ENCODE measurements at regions not wholly inside any gene's neighbourhood (a gene's known extent, or its start where the extent isn't known, plus 50 kb on each side); places are given as distances from the start of the nearest gene placed in this dataset.

DNA sequence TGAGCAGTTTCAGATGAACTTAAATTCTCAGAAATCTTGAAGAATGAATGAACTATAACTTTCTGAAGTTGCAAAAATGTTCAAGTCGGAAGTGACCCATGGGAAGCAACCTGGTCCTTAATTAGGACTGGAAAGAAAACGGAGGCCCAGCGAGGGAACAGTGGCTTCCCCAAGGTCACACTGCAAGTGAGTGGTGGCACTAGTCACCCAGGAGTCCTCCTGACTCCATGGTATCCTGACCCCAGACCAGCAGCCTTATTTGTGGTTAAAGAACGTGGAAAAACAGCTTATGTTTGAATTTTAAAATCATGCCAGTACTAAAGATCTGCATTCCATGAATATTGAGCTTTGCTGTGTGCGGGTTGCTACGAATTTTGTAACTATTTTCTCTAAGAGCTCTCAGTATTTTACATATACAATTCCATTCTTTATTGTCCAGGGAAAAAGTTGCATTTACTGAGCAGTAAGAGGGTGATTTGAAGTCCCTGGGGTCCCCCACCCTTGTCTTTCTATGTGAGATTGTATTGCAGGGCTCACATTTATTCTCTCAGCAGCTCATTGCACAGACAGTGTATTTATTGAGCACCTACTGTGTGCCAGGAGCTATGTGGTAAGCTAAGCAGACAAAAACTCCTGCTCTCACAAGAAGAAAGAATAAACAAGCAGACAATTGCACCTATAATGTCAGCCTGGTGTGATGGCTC, 61.6 kb upstream of the ATP5PO start:
- Histone ChIP-seq H3K36me3 (ENCODE audit: control insufficient read depth in 1 of 2, insufficient read depth in 2 of 2, low read length in 1 of 2) (no peaks in the 10 kb centered on the region), H3K4me1 (ENCODE audit: control insufficient read depth in 1 of 2, insufficient read depth in 2 of 2, low read length in 2 of 2) (peaks cover 0 to 14% of the 10 kb centered on the region in 2 donors), H3K9me3 (ENCODE audit: control insufficient read depth, low read length) (no peaks in the 10 kb centered on the region), H3K27me3 (ENCODE audit: control insufficient read depth in 1 of 2, insufficient read depth in 2 of 2, low read length in 1 of 2) (no peaks in the 10 kb centered on the region), H3K27ac (ENCODE audit: low read depth in 1 of 2, low read length in 2 of 2) (peak overlapping the region in 1 of 2 donors; percentile 57), H3K4me3 (ENCODE audit: low read length in 2 of 2) (no peak overlapping the region)
- intact Hi-C loops (cut with DNase I) = no loop called here
- no peak for DNase-seq
- 61 to 87% methylated on average over 6 of the region's 6 CpGs for WGBS, 2 donors
- ATAC-seq (ENCODE audit: low FRiP score) = peak; percentile 5

DNA sequence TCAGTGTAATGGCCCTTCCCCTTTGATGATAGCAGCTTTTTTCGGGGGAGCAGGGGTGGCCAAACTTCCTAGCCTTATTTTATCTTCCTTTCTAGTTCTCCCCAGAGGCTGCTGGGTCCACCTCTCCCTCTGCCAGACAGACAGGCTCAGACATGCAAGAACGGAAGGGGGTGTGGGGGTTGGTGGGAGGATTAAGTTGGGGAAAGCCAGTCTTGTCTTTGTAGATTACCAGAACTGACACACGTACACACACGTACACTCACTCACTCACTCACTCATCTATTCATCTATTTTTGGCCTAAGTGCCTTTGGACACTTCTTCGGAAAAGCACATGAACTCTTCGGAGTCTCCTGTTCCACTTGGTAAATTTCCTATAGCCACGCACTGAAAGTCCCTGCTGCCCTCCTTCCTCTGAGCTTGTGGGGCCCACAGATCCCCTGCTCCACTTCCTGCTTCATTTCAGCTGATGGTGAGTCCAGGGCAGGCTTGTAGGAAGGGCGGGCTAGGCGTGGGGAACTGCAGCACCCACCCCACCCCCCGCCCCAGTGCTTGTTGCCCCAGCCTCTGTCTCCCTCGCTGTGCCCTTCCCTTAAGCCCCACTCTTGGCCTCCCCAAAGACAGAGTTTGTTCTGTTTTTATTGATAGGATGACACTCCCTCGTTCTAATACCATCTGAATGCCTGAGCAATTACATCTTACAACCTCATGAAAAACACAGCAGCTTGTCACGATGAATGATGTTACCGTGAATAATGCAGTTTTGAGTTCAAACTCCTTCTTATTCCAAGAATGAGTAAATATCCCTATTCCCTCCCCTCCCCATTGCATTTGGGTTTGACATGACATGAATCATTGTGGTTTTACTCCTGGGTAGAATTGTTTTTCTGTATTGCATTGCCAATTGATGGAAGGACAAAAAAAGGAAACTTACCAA, 60.7 kb upstream of the ATP5PO start:
- no peaks in the 10 kb centered on the region for H3K27me3 ChIP-seq (ENCODE audit: control insufficient read depth in 1 of 2, insufficient read depth in 2 of 2, low read length in 1 of 2)
- WGBS, 2 donors = 16 to 39% methylated on average over 14 of the region's 14 CpGs
- H3K9me3 ChIP-seq (ENCODE audit: control insufficient read depth, low read length) = no peaks in the 10 kb centered on the region
- peak overlapping the region; percentile 49 to 52 for H3K27ac ChIP-seq (ENCODE audit: low read depth in 1 of 2, low read length in 2 of 2)
- peaks cover 0 to 14% of the 10 kb centered on the region in 2 donors for H3K4me1 ChIP-seq (ENCODE audit: control insufficient read depth in 1 of 2, insufficient read depth in 2 of 2, low read length in 2 of 2)
- no peak overlapping the region for H3K4me3 ChIP-seq (ENCODE audit: low read length in 2 of 2)
- H3K36me3 ChIP-seq (ENCODE audit: control insufficient read depth in 1 of 2, insufficient read depth in 2 of 2, low read length in 1 of 2) = no peaks in the 10 kb centered on the region
- intact Hi-C loops (cut with DNase I) = loop anchor here in 1 of 2 donors (1.0 kb wide), 1 partner anchor 29 kb away; no protein-coding TSS in a partner anchor
- ATAC-seq (ENCODE audit: low FRiP score) (peak; percentile 81), DNase-seq (peak in 1 of 2 donors; percentile 73)

DNA sequence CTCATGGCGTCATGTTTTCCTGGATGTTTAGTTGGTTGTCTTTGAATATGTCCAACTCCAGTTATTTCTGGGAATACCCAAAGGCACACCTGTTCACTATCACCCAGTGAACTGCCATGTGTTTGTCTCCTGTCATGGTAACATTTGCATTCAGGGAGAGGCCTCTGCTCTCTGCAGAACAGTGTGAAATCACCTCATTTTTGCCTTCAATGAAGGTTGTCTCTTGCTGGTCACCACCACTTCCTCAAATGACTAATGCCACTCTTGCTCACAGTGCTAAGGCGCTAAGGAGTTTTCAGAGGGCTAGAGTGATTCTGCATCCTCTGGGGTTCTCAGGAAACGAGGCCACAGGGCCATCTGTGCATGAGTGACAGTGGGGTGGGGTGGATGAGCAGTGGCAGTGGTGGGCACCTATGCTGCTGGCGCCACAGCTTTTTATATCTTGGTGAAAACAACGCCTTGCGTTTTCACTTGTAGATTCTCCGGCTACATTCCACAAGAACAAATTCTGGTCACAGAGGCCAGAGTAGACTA, 60.0 kb upstream of the ATP5PO start:
- WGBS, 2 donors = 85 to 90% methylated on average over 7 of the region's 7 CpGs
- Histone ChIP-seq H3K4me3 (ENCODE audit: low read length in 2 of 2) (no peak overlapping the region), H3K36me3 (ENCODE audit: control insufficient read depth in 1 of 2, insufficient read depth in 2 of 2, low read length in 1 of 2) (no peaks in the 10 kb centered on the region), H3K9me3 (ENCODE audit: control insufficient read depth, low read length) (no peaks in the 10 kb centered on the region), H3K27me3 (ENCODE audit: control insufficient read depth in 1 of 2, insufficient read depth in 2 of 2, low read length in 1 of 2) (no peaks in the 10 kb centered on the region), H3K4me1 (ENCODE audit: control insufficient read depth in 1 of 2, insufficient read depth in 2 of 2, low read length in 2 of 2) (peaks cover 0 to 14% of the 10 kb centered on the region in 2 donors), H3K27ac (ENCODE audit: low read depth in 1 of 2, low read length in 2 of 2) (no peak overlapping the region)
- ATAC-seq (ENCODE audit: low FRiP score) (peak; percentile 12), DNase-seq (no peak)
- intact Hi-C loops (cut with DNase I) = loop anchor here in 1 of 2 donors (1.0 kb wide), 1 partner anchor 30 kb away; no protein-coding TSS in a partner anchor

DNA sequence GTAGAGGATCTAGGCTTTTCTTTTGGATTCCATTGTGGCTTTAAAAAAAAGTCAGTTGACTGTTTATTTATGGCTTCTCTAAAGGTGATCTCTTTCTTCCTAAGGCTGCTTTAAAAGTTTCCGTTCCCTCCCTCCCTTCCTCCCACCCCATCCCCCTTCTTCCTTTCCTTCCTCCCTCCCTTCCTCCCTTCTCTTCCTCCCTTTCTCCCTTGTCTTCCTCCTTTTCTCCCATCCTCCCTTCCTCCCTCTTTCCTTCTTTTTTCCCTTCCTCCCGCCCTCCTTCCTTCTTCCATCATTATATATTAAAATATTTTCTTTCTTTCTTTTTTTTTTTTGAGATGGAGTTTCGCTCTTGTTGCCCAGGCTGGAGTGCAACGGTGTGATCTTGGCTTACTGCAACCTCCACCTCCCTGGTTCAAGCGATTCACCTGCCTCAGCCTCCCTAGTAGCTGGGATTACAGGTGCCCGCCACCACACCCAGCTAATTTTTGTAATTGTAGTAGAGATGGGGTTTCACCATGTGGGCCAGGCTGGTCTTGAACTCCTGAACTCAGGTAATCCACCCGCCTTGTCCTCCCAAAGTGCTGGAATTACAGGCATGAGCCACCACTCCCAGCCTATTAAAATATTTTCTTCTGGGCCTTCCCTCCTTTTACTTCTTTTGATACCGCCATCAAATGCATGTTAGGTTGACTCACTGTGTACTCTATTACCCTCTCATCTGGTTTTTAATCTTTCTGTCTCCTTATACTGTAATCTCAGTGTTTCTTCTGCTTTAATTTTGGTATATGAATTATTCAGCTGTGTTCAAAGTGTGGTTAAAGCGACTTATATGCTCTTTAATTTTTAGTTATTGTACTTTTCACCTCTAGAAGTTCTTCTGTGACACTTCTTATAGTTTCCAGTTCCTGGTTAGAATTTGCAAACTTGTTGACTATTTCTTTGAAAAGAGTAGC, 59.2 kb upstream of the ATP5PO start:
- no peak for ATAC-seq (ENCODE audit: low FRiP score)
- no peaks in the 10 kb centered on the region for H3K9me3 ChIP-seq (ENCODE audit: control insufficient read depth, low read length)
- no peak overlapping the region for H3K27ac ChIP-seq (ENCODE audit: low read depth in 1 of 2, low read length in 2 of 2)
- intact Hi-C loops (cut with DNase I) = no loop called here
- H3K27me3 ChIP-seq (ENCODE audit: control insufficient read depth in 1 of 2, insufficient read depth in 2 of 2, low read length in 1 of 2) = no peaks in the 10 kb centered on the region
- no peak for DNase-seq
- 97% methylated on average over 9 of the region's 9 CpGs for WGBS, 2 donors
- H3K4me3 ChIP-seq (ENCODE audit: low read length in 2 of 2) = no peak overlapping the region
- peaks cover 5 to 14% of the 10 kb centered on the region in 2 donors for H3K4me1 ChIP-seq (ENCODE audit: control insufficient read depth in 1 of 2, insufficient read depth in 2 of 2, low read length in 2 of 2)
- no peaks in the 10 kb centered on the region for H3K36me3 ChIP-seq (ENCODE audit: control insufficient read depth in 1 of 2, insufficient read depth in 2 of 2, low read length in 1 of 2)

DNA sequence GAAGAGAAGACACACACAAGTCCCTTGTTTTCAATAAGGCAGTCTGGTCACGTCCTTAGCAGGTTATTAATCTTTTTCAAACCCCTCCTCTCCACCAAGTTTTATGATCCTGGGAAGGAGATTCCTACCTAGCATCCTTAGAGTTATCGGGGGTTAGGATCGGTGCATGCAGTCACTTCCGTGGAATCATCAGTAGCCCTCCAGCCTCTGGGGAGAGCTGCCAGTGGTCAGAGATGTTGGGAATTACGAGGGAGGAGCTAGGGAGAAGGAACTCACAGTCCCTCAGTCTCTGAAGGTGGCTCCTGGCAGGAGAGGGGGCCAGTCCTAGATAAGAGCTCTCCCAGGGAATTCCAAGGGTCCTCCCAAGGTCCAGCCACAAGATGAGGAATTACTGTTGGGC, 57.7 kb upstream of the ATP5PO start:
- intact Hi-C loops (cut with DNase I) = no loop called here
- WGBS, 2 donors = 94% methylated on average over 5 of the region's 5 CpGs
- no peaks in the 10 kb centered on the region for H3K36me3 ChIP-seq (ENCODE audit: control insufficient read depth in 1 of 2, insufficient read depth in 2 of 2, low read length in 1 of 2)
- no peak overlapping the region for H3K27ac ChIP-seq (ENCODE audit: low read depth in 1 of 2, low read length in 2 of 2)
- no peaks in the 10 kb centered on the region for H3K27me3 ChIP-seq (ENCODE audit: control insufficient read depth in 1 of 2, insufficient read depth in 2 of 2, low read length in 1 of 2)
- no peak overlapping the region for H3K4me3 ChIP-seq (ENCODE audit: low read length in 2 of 2)
- DNase-seq (no peak), ATAC-seq (ENCODE audit: low FRiP score) (no peak)
- H3K4me1 ChIP-seq (ENCODE audit: control insufficient read depth in 1 of 2, insufficient read depth in 2 of 2, low read length in 2 of 2) = peaks cover 7 to 14% of the 10 kb centered on the region in 2 donors
- no peaks in the 10 kb centered on the region for H3K9me3 ChIP-seq (ENCODE audit: control insufficient read depth, low read length)

DNA sequence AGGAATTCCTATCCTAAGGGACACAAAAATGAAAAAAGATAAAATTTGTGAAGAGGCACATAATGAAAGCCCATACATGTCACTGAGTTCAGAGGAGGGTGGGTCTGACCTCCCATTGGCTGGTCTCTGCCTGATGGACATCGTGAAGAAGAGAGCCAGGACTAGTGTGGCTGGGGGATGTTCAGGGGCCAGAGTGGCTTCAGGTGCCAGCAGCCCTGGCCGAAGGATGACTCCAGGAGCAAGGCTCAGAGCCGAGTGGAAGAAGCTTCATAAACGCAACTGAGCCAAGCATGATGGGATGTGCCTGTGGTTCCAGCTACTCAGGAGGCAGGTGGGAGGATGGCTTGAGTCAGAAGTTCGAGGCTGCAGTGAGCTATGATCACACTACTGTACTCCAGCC, 56.9 kb upstream of the ATP5PO start:
- H3K27me3 ChIP-seq (ENCODE audit: control insufficient read depth in 1 of 2, insufficient read depth in 2 of 2, low read length in 1 of 2) = no peaks in the 10 kb centered on the region
- no peak overlapping the region for H3K4me3 ChIP-seq (ENCODE audit: low read length in 2 of 2)
- 92 to 95% methylated on average over 5 of the region's 5 CpGs for WGBS, 2 donors
- no peak overlapping the region for H3K27ac ChIP-seq (ENCODE audit: low read depth in 1 of 2, low read length in 2 of 2)
- no peak for DNase-seq
- no peaks in the 10 kb centered on the region for H3K9me3 ChIP-seq (ENCODE audit: control insufficient read depth, low read length)
- no peaks in the 10 kb centered on the region for H3K36me3 ChIP-seq (ENCODE audit: control insufficient read depth in 1 of 2, insufficient read depth in 2 of 2, low read length in 1 of 2)
- intact Hi-C loops (cut with DNase I) = no loop called here
- no peak for ATAC-seq (ENCODE audit: low FRiP score)
- peaks cover 7 to 14% of the 10 kb centered on the region in 2 donors for H3K4me1 ChIP-seq (ENCODE audit: control insufficient read depth in 1 of 2, insufficient read depth in 2 of 2, low read length in 2 of 2)

DNA sequence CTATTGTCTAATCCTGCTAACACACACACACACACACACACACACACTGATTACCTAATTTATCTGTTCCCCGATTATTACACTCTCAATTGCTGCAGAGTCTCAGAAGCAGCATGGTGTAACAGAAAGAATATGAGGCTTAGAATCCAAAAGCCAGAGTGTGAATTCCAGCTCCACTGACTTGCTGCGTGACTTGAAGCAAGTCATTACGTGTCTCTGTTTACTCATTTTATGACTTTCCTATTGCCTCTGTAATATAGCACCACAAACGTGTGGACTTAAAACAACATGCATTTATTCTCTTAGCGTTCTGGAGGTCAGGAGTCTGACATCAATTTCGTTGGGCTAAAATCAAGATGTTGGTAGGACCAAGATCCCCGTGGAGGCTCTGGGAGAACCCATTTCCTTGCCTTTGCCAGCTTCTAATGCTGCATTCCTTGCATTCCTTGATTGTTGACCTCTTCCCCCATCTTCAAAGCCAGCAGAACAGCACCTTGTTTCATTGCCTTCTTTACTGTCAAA, 55.9 kb upstream of the ATP5PO start:
- 89 to 92% methylated on average over 7 of the region's 7 CpGs for WGBS, 2 donors
- Histone ChIP-seq H3K4me3 (ENCODE audit: low read length in 2 of 2) (no peak overlapping the region), H3K27me3 (ENCODE audit: control insufficient read depth in 1 of 2, insufficient read depth in 2 of 2, low read length in 1 of 2) (no peaks in the 10 kb centered on the region), H3K9me3 (ENCODE audit: control insufficient read depth, low read length) (no peaks in the 10 kb centered on the region), H3K36me3 (ENCODE audit: control insufficient read depth in 1 of 2, insufficient read depth in 2 of 2, low read length in 1 of 2) (no peaks in the 10 kb centered on the region), H3K27ac (ENCODE audit: low read depth in 1 of 2, low read length in 2 of 2) (no peak overlapping the region), H3K4me1 (ENCODE audit: control insufficient read depth in 1 of 2, insufficient read depth in 2 of 2, low read length in 2 of 2) (peaks cover 7 to 11% of the 10 kb centered on the region in 2 donors)
- intact Hi-C loops (cut with DNase I) = no loop called here
- no peak for DNase-seq
- no peak for ATAC-seq (ENCODE audit: low FRiP score)

DNA sequence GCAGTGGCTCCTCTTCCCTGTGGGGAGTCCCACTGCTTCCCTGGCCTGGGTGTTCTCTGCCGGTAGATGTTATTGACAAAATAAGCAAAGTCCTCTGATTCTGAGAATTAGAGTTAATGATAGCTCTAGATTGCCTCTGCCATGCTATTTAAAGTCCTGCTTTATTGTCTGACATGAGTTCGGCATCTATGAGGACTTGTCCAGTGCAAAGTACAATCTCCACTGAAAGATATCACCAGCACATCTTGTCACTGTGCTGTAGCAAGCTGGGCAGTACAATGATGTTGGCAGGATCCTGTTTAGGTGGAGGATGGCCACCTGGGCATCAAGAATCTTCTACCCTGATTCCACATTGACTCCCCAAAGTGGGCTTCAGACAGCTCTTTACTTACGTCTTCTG, 54.0 kb upstream of the ATP5PO start:
- WGBS, 2 donors = 66 to 70% methylated on average over 3 of the region's 3 CpGs
- peaks cover 0 to 7% of the 10 kb centered on the region in 2 donors for H3K4me1 ChIP-seq (ENCODE audit: control insufficient read depth in 1 of 2, insufficient read depth in 2 of 2, low read length in 2 of 2)
- no peak for DNase-seq
- no peak overlapping the region for H3K4me3 ChIP-seq (ENCODE audit: low read length in 2 of 2)
- peak overlapping the region in 1 of 2 donors; percentile 55 for H3K27ac ChIP-seq (ENCODE audit: low read depth in 1 of 2, low read length in 2 of 2)
- H3K36me3 ChIP-seq (ENCODE audit: control insufficient read depth in 1 of 2, insufficient read depth in 2 of 2, low read length in 1 of 2) = no peaks in the 10 kb centered on the region
- intact Hi-C loops (cut with DNase I) = loop anchor here in 1 of 2 donors (5.0 kb wide), 1 partner anchor 103 kb away; the partner anchor contains the start of genes MRPS6 and SLC5A3
- H3K9me3 ChIP-seq (ENCODE audit: control insufficient read depth, low read length) = no peaks in the 10 kb centered on the region
- H3K27me3 ChIP-seq (ENCODE audit: control insufficient read depth in 1 of 2, insufficient read depth in 2 of 2, low read length in 1 of 2) = no peaks in the 10 kb centered on the region
- ATAC-seq (ENCODE audit: low FRiP score) = no peak
